ENCODE measurements at regions not wholly inside any gene's neighbourhood (a gene's known extent, or its start where the extent isn't known, plus 50 kb on each side); places are given as distances from the start of the nearest gene placed in this dataset.

- DNase-seq (ENCODE audit: low read depth in 2 of 3, low spot score in 2 of 3), result no peak
Observed at GRCh38 chr15:69880571-69881301, 217.0 kb downstream of the TLE3 start.

GRCh38 chr15:69881302-69881670, 216.4 kb downstream of the TLE3 start:
- no peak for DNase-seq (ENCODE audit: low read depth in 2 of 3, low spot score in 2 of 3)

GRCh38 chr15:69881766-69882165, 216.0 kb downstream of the TLE3 start:
- no peak for DNase-seq (ENCODE audit: low read depth in 2 of 3, low spot score in 2 of 3)

GRCh38 chr15:69883306-69883705, 214.4 kb downstream of the TLE3 start:
- no peak for DNase-seq (ENCODE audit: low read depth in 2 of 3, low spot score in 2 of 3)

GRCh38 chr15:69885173-69885955, 212.4 kb downstream of the TLE3 start:
- no peak for DNase-seq (ENCODE audit: low read depth in 2 of 3, low spot score in 2 of 3)

GRCh38 chr15:69887009-69887408, 210.7 kb downstream of the TLE3 start:
- DNase-seq (ENCODE audit: low read depth in 2 of 3, low spot score in 2 of 3), result no peak

GRCh38 chr15:69887553-69887952, 210.2 kb downstream of the TLE3 start:
- no peak for DNase-seq (ENCODE audit: low read depth in 2 of 3, low spot score in 2 of 3)

GRCh38 chr15:69888406-69888805, 209.3 kb downstream of the TLE3 start:
- no peak for DNase-seq (ENCODE audit: low read depth in 2 of 3, low spot score in 2 of 3)

- DNase-seq (ENCODE audit: low read depth in 2 of 3, low spot score in 2 of 3), result no peak
Observed at GRCh38 chr15:69891070-69891536, 206.6 kb downstream of the TLE3 start.

GRCh38 chr15:69891606-69892005, 206.1 kb downstream of the TLE3 start:
- no peak for DNase-seq (ENCODE audit: low read depth in 2 of 3, low spot score in 2 of 3)

- DNase-seq (ENCODE audit: low read depth in 2 of 3, low spot score in 2 of 3), result no peak
Observed at GRCh38 chr15:69892351-69892750, 205.4 kb downstream of the TLE3 start.

- no peak for DNase-seq (ENCODE audit: low read depth in 2 of 3, low spot score in 2 of 3)
Observed at GRCh38 chr15:69893086-69893485, 204.6 kb downstream of the TLE3 start.

GRCh38 chr15:69893863-69894262, 203.9 kb downstream of the TLE3 start:
- DNase-seq (ENCODE audit: low read depth in 2 of 3, low spot score in 2 of 3), result no peak

GRCh38 chr15:69895202-69895601, 202.5 kb downstream of the TLE3 start:
- DNase-seq (ENCODE audit: low read depth in 2 of 3, low spot score in 2 of 3), result no peak

- no peak for DNase-seq (ENCODE audit: low read depth in 2 of 3, low spot score in 2 of 3)
Observed at GRCh38 chr15:69896606-69897005, 201.1 kb downstream of the TLE3 start.

- DNase-seq (ENCODE audit: low read depth in 2 of 3, low spot score in 2 of 3), result no peak
Observed at GRCh38 chr15:69897061-69897460, 200.7 kb downstream of the TLE3 start.

- no peak for DNase-seq (ENCODE audit: low read depth in 2 of 3, low spot score in 2 of 3)
Observed at GRCh38 chr15:69897471-69898237, 200.1 kb downstream of the TLE3 start.

- no peak for DNase-seq (ENCODE audit: low read depth in 2 of 3, low spot score in 2 of 3)
Observed at GRCh38 chr15:69898243-69898642, 199.5 kb downstream of the TLE3 start.

GRCh38 chr15:69902414-69903062, 195.2 kb downstream of the TLE3 start:
- DNase-seq (ENCODE audit: low read depth in 2 of 3, low spot score in 2 of 3), result no peak

- DNase-seq (ENCODE audit: low read depth in 2 of 3, low spot score in 2 of 3), result no peak
Observed at GRCh38 chr15:69903470-69904469, 193.9 kb downstream of the TLE3 start.
